K562 (cell line): ENCODE measurements at regions not wholly inside any gene's neighbourhood (a gene's known extent, or its start where the extent isn't known, plus 50 kb on each side); places are given as distances from the start of the nearest gene placed in this dataset.

Experiments
- ATAC-seq: fragments of 200-7000 bp; cut with Tn5 transposase; 3 replicates; pipeline ENCODE4 v1.9.1; 2020; ENCODE audit warnings: moderate library complexity
- BruUV-seq: library from RNA; stranded (reverse); fragments of 400-500 nt; replicated peaks from 2 replicates; lab custom pipeline; 2021; lab: Mats Ljungman, UMichigan
- CTCF ChIA-PET: fragments of 300-600 bp; formaldehyde crosslinking; extraction: SDS; loops from one replicate; lab custom pipeline; 2021; ENCODE audit warnings: low intra/inter-chr PET ratio; lab: Yijun Ruan, JAX
- POLR2A ChIA-PET: fragments of 300-600, 350-650 bp; sonication (Branson Sonifier 250); formaldehyde crosslinking; extraction: SDS; loops from one replicate; lab custom pipeline; 2021; ENCODE audit warnings: antibody characterized with exemption, inconsistent platforms; lab: Yijun Ruan, JAX
- DNase-seq, 4 experiments: peaks; one replicate each; pipeline versions ENCODE4 v3.0.0 to v3.0.0-alpha.2; 2011 to 2018; ENCODE audit warnings: low spot score in 3 of 4, mixed read lengths in 3 of 4; ENCODE audit errors: extremely low read depth in 1 of 4
- FAIRE-seq: peaks from 2 replicates; lab custom pipeline; 2011; peaks lifted over from hg19 to GRCh38; lab: Jason Lieb, UNC
- H2AFZ ChIP-seq: 2 replicates; pipeline ENCODE4 v1.6.0; 2011; ENCODE audit warnings: low read depth, low read length, control low read depth, inconsistent platforms
- H3K27ac ChIP-seq: fragments of 200-600 bp; 3 replicates; pipeline ENCODE4 v1.8.0; 2011; ENCODE audit warnings: low read depth, mild to moderate bottlenecking, control low read depth, inconsistent platforms, low read length, moderate library complexity, mixed read lengths; ENCODE audit errors: extremely low read depth
- H3K27me3 ChIP-seq, 2 experiments: fragments of 300-600 bp in 1 of 2; 2 replicates in 1 of 2; 3 replicates in 1 of 2; pipeline versions ENCODE4 v1.6.0 to v1.8.0; 2011; ENCODE audit warnings: inconsistent platforms in 2 of 2, low read length in 2 of 2, mild to moderate bottlenecking in 1 of 2, mixed read lengths in 1 of 2, moderate library complexity in 1 of 2; ENCODE audit not compliant: control insufficient read depth in 2 of 2, insufficient read depth in 2 of 2
- H3K36me3 ChIP-seq: fragments of 300-600 bp; 3 replicates; pipeline ENCODE4 v1.8.0; 2011; ENCODE audit warnings: mild to moderate bottlenecking, low read length, inconsistent platforms; ENCODE audit not compliant: control insufficient read depth, insufficient read depth
- H3K4me1 ChIP-seq, 2 experiments: fragments of 200-600 bp in 1 of 2; replicated peaks in 1 of 2; 2 replicates in 1 of 2; 3 replicates in 1 of 2; pipeline versions ENCODE4 v1.5.1 to v1.8.0; 2011; ENCODE audit warnings: inconsistent platforms in 2 of 2, low read length in 2 of 2, mild to moderate bottlenecking in 1 of 2, mixed read lengths in 1 of 2, moderate library complexity in 1 of 2; ENCODE audit not compliant: control insufficient read depth in 2 of 2, insufficient read depth in 2 of 2
- H3K4me2 ChIP-seq: 2 replicates; pipeline ENCODE4 v1.6.1; 2011; ENCODE audit warnings: low read length, control low read depth, inconsistent platforms, mixed read lengths; ENCODE audit not compliant: insufficient read depth
- H3K4me3 ChIP-seq: fragments of 200-600 bp; sonication (generic), shearing (Covaris generic); 2 replicates; pipeline ENCODE4 v1.5.1; 2016; ENCODE audit warnings: control low read depth, inconsistent platforms
- H3K79me2 ChIP-seq: fragments of 200-600 bp; 3 replicates; pipeline ENCODE4 v1.8.0; 2011; ENCODE audit warnings: low read length, inconsistent platforms; ENCODE audit not compliant: control insufficient read depth, insufficient read depth
- H3K9ac ChIP-seq, 2 experiments: 2 replicates each; pipeline versions ENCODE4 v1.6.0 to v1.6.1; 2011; ENCODE audit warnings: low read depth in 2 of 2, low read length in 2 of 2, control low read depth in 1 of 2, inconsistent platforms in 1 of 2, mild to moderate bottlenecking in 1 of 2, mixed read lengths in 1 of 2; ENCODE audit not compliant: insufficient read depth in 1 of 2
- H3K9me1 ChIP-seq: one replicate; pipeline ENCODE4 v1.6.0; 2011; ENCODE audit warnings: inconsistent platforms, mild to moderate bottlenecking, low read length, moderate library complexity; ENCODE audit not compliant: control insufficient read depth, insufficient read depth
- H3K9me3 ChIP-seq: replicated peaks from 2 replicates; pipeline ENCODE4 v1.5.1; 2011; ENCODE audit warnings: low read depth, low read length, inconsistent platforms; ENCODE audit not compliant: control insufficient read depth, insufficient read depth
- H4K20me1 ChIP-seq: replicated peaks from 2 replicates; pipeline ENCODE4 v1.6.1; 2011; ENCODE audit warnings: low read length, inconsistent platforms, mixed read lengths; ENCODE audit not compliant: control insufficient read depth, insufficient read depth
- BRCA1 ChIP-seq, 2 experiments: fragments of 450-650 bp in 1 of 2; sonication (generic) in 1 of 2; formaldehyde crosslinking in 1 of 2; IDR thresholded peaks; 2 replicates each; pipeline versions ENCODE4 v1.5.0 to v1.6.1; 2017 to 2020; ENCODE audit warnings: mild to moderate bottlenecking in 1 of 2, missing genetic modification reagents in 1 of 2
- COPS2 ChIP-seq: fragments of 450-650 bp; conservative IDR thresholded peaks from 2 replicates; pipeline ENCODE4 v1.6.1; 2016; ENCODE audit warnings: mild to moderate bottlenecking, moderate library complexity
- CREBBP ChIP-seq: IDR thresholded peaks from one replicate; pipeline ENCODE4 v1.6.1; 2012; ENCODE audit warnings: low read depth, mild to moderate bottlenecking, control low read depth, inconsistent platforms, low read length
- GATA2 ChIP-seq: sonication (generic); formaldehyde crosslinking; IDR thresholded peaks from 2 replicates; pipeline ENCODE4 v1.4.0; 2020; ENCODE audit warnings: mild to moderate bottlenecking, missing genetic modification reagents
- HEY1 ChIP-seq: fragments of 250-450 bp; sonication (Bioruptor Pico); IDR thresholded peaks from 2 replicates; pipeline ENCODE4 v1.5.0; 2020; ENCODE audit warnings: mild to moderate bottlenecking, moderate library complexity, borderline replicate concordance
- KLF16 ChIP-seq: IDR thresholded peaks from 2 replicates; pipeline ENCODE4 v1.6.1; 2016; ENCODE audit warnings: antibody characterized with exemption
- NR3C1 ChIP-seq: sonication (generic); formaldehyde crosslinking; IDR thresholded peaks from 2 replicates; pipeline ENCODE4 v1.8.1; 2022; ENCODE audit warnings: missing genetic modification reagents
- NUFIP1 ChIP-seq: fragments of 450-650 bp; IDR thresholded peaks from 2 replicates; pipeline ENCODE4 v1.6.1; 2018; ENCODE audit not compliant: partially characterized antibody
- PPARD ChIP-seq: fragments of 250-450 bp; sonication (Bioruptor Pico); IDR thresholded peaks from 2 replicates; pipeline ENCODE4 v1.8.0; 2022; ENCODE audit warnings: inconsistent platforms, mild to moderate bottlenecking, moderate library complexity
- RNF2 ChIP-seq: sonication (generic); IDR thresholded peaks from 2 replicates; pipeline ENCODE4 v1.6.1; 2016
- ZC3H11A ChIP-seq: IDR thresholded peaks from 2 replicates; pipeline ENCODE4 v1.6.1; 2012; ENCODE audit warnings: low read depth, low read length, improper control_type of control experiment
- WGBS: fragments of 100-300 bp; shearing (Covaris generic); methylation state at CpG from one replicate; pipeline ENCODE4 v1.1.6; 2016; ENCODE audit warnings: low coverage, mixed read lengths; ENCODE audit not compliant: insufficient coverage; ENCODE audit errors: missing lambda C conversion rate; 5-methylcytosine and 5-hydroxymethylcytosine counted together
- in situ Hi-C: fragments of 300-500 bp; cut with MboI; formaldehyde crosslinking; loops from 4 replicates; pipeline ENCODE4 v1.15.0; 2018; ENCODE audit warnings: inconsistent platforms, mixed read lengths
- intact Hi-C: fragments of 100-400 bp; cut with micrococcal nuclease; formaldehyde crosslinking; loops from 2 replicates; pipeline ENCODE4 v1.14.2; 2022
- TF ChIP-seq, protein P1 (sequence below): fragments of 250-450 bp; sonication (Bioruptor Pico); IDR thresholded peaks from 2 replicates; pipeline ENCODE4 v1.9.0; 2021; ENCODE audit warnings: mild to moderate bottlenecking, inconsistent platforms
- TF ChIP-seq, protein P2 (sequence below): fragments of 450-650 bp; IDR thresholded peaks from 2 replicates; pipeline ENCODE4 v1.6.1; 2016
- TF ChIP-seq, protein P3 (sequence below): sonication (generic); formaldehyde crosslinking; IDR thresholded peaks from 2 replicates; pipeline ENCODE4 v1.8.0; 2022; ENCODE audit warnings: mild to moderate bottlenecking, missing genetic modification reagents
- TF ChIP-seq, protein P4 (sequence below): sonication (generic); formaldehyde crosslinking; IDR thresholded peaks from 2 replicates; pipeline ENCODE4 v1.8.1; 2022; ENCODE audit warnings: missing genetic modification reagents

DNA sequence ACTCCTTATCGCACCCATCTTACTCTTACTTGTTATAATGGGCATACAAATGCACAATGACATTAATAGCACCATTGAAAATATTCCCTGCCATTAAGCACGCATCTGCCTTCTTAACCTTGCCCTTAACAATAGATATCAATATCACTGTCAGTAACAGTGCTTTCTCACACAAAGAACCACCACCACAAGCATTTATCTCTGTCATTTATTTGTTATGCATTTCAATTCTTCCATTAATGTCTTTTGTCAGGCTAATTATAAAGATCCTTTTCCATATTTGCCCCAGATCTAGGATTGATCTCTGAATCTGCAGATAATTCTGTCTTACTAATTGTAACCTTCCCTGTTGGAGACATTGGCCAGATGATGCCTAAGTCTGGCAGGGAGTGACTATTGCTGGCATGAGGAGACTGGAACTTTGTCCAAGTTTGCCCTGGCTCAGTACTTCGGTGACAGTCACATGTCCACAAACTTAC lies 419.6 kb upstream of the TGFBR2 start:
- 0% methylated on average over 3 of the region's 3 CpGs for WGBS
- no peak for FAIRE-seq
- TF ChIP-seq RNF2 (no peak), HEY1 (CRISPR knock-in tag) (no peak), KLF16 (no peak), NUFIP1 (no peak), GATA2 (CRISPR knock-in tag) (no peak), ZC3H11A (no peak), NR3C1 (CRISPR knock-in tag) (no peak), COPS2 (no peak), BRCA1 (IDR thresholded peaks at IDR 0.05) (no peak), BRCA1 (CRISPR knock-in tag; IDR thresholded peaks at IDR 0.05) (no peak), CREBBP (no peak), PPARD (no peak)
- TF ChIP-seq, protein P1, sequence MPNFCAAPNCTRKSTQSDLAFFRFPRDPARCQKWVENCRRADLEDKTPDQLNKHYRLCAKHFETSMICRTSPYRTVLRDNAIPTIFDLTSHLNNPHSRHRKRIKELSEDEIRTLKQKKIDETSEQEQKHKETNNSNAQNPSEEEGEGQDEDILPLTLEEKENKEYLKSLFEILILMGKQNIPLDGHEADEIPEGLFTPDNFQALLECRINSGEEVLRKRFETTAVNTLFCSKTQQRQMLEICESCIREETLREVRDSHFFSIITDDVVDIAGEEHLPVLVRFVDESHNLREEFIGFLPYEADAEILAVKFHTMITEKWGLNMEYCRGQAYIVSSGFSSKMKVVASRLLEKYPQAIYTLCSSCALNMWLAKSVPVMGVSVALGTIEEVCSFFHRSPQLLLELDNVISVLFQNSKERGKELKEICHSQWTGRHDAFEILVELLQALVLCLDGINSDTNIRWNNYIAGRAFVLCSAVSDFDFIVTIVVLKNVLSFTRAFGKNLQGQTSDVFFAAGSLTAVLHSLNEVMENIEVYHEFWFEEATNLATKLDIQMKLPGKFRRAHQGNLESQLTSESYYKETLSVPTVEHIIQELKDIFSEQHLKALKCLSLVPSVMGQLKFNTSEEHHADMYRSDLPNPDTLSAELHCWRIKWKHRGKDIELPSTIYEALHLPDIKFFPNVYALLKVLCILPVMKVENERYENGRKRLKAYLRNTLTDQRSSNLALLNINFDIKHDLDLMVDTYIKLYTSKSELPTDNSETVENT: no peak
- TF ChIP-seq, protein P2, sequence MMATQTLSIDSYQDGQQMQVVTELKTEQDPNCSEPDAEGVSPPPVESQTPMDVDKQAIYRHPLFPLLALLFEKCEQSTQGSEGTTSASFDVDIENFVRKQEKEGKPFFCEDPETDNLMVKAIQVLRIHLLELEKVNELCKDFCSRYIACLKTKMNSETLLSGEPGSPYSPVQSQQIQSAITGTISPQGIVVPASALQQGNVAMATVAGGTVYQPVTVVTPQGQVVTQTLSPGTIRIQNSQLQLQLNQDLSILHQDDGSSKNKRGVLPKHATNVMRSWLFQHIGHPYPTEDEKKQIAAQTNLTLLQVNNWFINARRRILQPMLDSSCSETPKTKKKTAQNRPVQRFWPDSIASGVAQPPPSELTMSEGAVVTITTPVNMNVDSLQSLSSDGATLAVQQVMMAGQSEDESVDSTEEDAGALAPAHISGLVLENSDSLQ: no peak
- TF ChIP-seq, protein P3, sequence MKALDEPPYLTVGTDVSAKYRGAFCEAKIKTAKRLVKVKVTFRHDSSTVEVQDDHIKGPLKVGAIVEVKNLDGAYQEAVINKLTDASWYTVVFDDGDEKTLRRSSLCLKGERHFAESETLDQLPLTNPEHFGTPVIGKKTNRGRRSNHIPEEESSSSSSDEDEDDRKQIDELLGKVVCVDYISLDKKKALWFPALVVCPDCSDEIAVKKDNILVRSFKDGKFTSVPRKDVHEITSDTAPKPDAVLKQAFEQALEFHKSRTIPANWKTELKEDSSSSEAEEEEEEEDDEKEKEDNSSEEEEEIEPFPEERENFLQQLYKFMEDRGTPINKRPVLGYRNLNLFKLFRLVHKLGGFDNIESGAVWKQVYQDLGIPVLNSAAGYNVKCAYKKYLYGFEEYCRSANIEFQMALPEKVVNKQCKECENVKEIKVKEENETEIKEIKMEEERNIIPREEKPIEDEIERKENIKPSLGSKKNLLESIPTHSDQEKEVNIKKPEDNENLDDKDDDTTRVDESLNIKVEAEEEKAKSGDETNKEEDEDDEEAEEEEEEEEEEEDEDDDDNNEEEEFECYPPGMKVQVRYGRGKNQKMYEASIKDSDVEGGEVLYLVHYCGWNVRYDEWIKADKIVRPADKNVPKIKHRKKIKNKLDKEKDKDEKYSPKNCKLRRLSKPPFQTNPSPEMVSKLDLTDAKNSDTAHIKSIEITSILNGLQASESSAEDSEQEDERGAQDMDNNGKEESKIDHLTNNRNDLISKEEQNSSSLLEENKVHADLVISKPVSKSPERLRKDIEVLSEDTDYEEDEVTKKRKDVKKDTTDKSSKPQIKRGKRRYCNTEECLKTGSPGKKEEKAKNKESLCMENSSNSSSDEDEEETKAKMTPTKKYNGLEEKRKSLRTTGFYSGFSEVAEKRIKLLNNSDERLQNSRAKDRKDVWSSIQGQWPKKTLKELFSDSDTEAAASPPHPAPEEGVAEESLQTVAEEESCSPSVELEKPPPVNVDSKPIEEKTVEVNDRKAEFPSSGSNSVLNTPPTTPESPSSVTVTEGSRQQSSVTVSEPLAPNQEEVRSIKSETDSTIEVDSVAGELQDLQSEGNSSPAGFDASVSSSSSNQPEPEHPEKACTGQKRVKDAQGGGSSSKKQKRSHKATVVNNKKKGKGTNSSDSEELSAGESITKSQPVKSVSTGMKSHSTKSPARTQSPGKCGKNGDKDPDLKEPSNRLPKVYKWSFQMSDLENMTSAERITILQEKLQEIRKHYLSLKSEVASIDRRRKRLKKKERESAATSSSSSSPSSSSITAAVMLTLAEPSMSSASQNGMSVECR (CRISPR knock-in tag): no peak
- TF ChIP-seq, protein P4, sequence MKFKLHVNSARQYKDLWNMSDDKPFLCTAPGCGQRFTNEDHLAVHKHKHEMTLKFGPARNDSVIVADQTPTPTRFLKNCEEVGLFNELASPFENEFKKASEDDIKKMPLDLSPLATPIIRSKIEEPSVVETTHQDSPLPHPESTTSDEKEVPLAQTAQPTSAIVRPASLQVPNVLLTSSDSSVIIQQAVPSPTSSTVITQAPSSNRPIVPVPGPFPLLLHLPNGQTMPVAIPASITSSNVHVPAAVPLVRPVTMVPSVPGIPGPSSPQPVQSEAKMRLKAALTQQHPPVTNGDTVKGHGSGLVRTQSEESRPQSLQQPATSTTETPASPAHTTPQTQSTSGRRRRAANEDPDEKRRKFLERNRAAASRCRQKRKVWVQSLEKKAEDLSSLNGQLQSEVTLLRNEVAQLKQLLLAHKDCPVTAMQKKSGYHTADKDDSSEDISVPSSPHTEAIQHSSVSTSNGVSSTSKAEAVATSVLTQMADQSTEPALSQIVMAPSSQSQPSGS (CRISPR knock-in tag): no peak

More for the DNA sequence above, 419.6 kb upstream of the TGFBR2 start:
- Histone ChIP-seq H3K4me2 (no peak overlapping the region), H3K9me1 (no peaks in the 10 kb centered on the region), H3K36me3 (no peaks in the 10 kb centered on the region), H3K79me2 (no peaks in the 10 kb centered on the region), H3K27ac (no peak overlapping the region), H4K20me1 (no peaks in the 10 kb centered on the region), H3K4me1 (no peaks in the 10 kb centered on the region), H3K4me3 (no peak overlapping the region), H3K9ac (no peak overlapping the region), H3K9me3 (no peaks in the 10 kb centered on the region), H2AFZ (no peak overlapping the region), H3K27me3 (no peaks in the 10 kb centered on the region)
- in situ Hi-C loops: no loop called here
- ATAC-seq (no peak), DNase-seq (no peak)
- ChIA-PET POLR2A (no interaction called here), CTCF (no interaction called here)
- BruUV-seq: no TSS peak
- intact Hi-C loops: no loop called here
